NCI-H226 (cell line): ENCODE measurements at regions not wholly inside any gene's neighbourhood (a gene's known extent, or its start where the extent isn't known, plus 50 kb on each side); places are given as distances from the start of the nearest gene placed in this dataset.
A peak's percentile ranks its signal among the peaks of the same experiment; 100 is the strongest.
"Not testable (repeated sequence)": the region's sequence is repeated elsewhere in the genome, so short reads cannot be mapped to it uniquely, and the experiment has no call there.

Experiments used
- DNase-seq: peaks from one replicate; pipeline ENCODE4 v3.0.0-alpha.2; 2015

DNA sequence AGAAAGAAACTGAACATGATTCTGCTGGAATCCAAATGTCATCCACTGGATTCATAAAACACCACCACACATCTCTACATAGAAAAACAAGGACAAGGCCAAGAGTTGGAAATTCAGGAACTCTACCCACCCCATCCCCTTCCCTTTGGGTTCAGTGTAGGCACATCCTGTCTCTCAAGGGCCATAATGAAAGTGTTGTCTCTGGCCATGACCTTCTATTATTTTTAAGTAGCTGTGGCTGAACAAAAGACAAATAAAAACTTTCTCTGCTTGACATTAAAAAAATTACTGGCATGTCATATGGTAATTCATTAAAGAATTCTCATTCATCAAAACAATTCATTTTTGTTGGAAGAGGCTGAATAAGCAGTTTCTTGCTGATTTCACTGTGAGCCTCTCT is 54.9 kb upstream of the ZBTB18 start:
- DNase-seq, result no peak

DNA sequence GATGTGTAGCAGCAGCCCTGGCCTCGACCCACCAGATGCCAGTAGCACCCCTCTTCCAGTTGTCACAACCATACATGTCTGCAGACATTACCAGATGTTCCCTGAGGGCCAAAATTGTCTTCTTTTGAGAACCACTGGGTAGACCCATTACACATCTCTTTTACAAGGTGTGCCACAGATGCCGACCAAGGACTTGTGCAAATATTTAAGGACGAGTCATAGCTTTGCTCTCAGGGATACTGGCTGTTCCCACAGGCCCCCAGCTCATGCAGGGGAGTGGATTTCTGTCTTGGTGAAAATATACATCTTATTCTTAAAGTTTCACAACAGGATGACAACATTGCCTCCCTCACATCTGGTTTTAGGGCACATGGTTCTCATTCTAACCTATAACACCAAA is 59.4 kb upstream of the ZBTB18 start:
- peak; percentile 12 for DNase-seq

DNA sequence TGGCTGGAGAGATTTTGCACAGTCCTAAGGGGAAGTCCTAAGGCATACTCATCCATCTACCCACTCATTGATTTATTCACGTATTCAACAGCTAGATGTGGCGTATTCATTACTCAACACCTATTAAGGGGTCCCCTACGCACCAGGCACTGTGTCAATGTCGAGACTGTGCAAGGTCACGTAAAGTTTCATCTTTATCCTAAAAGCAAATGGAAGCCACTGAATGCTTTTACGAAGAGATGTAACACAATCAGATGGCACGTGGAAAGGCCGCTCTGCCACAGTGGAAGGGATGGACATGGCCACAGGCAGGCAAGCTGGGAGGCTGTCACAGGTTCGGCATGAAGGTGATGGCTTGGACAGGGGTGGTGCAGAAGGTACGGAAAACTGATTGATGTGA is 66.3 kb upstream of the ZBTB18 start:
- DNase-seq, result no peak

- no peak for DNase-seq
Measured at GRCh38 chr1:243982447-243983018, 68.5 kb upstream of the ZBTB18 start.

DNA sequence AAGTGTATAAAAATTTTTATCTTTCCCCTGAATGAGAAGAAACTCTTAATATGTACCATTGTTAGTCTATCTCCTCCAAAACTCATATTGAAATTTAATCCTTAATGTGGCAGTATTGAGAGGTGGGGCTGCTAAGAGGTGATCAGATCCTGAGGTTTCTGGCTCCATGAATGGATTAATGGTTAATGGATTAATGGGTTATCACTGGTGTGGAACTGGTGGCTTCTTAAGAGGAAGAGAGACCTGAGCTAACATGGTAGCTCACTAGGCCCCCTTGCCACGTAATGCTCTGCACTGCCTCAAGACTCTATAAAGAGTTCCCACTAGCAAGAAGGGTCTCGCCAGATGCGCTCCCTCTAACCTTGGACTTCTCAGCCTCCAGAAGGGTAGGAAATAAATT is 70.6 kb upstream of the ZBTB18 start:
- DNase-seq, result no peak

GRCh38 chr1:243980071-243980470 is 71.0 kb upstream of the ZBTB18 start:
- no peak for DNase-seq

DNA sequence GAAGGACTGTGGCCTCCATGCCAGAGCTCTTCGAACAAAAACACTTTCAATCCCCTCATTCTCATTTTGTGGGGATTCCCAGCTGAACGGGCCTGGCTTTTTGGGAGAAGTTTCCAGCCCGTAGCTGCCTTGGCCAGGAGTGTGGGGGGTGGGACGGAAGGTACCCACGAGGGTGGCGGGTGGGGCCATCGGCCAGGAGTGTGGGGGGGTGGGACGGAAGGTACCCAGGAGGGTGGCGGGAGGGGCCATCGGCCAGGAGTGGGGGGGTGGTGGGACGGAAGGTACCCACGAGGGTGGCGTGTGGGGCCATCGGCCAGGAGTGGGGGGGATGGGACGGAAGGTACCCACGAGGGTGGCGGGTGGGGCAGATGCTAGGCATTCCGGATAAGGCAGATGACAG is 71.7 kb upstream of the ZBTB18 start:
- DNase-seq, result no peak

- DNase-seq, result no peak
Measured at GRCh38 chr1:243977094-243977493, 74.0 kb upstream of the ZBTB18 start.

GRCh38 chr1:243974451-243975292 is 76.4 kb upstream of the ZBTB18 start:
- no peak for DNase-seq

DNA sequence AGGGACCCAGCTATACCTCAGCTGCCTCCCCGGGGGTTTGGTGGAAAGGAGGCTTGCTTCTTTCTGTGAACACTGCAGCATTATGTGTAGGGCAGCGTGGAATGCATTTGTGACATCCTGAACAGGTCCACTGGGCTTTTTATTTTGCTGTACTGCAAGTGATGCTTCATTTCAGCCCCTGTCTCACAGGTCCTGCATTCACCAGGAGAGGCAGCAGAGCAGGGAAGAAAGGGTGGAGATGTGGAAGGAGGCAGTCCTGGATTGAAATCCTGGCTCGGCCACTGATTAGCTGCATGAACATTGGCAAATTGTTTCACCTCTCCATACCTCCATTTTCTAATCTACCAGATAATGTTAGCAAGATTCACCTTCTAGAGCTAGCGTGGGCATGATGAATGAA is 77.9 kb upstream of the ZBTB18 start:
- no peak for DNase-seq

- DNase-seq, result no peak
Measured at GRCh38 chr1:243970077-243970476, 81.0 kb upstream of the ZBTB18 start.

DNA sequence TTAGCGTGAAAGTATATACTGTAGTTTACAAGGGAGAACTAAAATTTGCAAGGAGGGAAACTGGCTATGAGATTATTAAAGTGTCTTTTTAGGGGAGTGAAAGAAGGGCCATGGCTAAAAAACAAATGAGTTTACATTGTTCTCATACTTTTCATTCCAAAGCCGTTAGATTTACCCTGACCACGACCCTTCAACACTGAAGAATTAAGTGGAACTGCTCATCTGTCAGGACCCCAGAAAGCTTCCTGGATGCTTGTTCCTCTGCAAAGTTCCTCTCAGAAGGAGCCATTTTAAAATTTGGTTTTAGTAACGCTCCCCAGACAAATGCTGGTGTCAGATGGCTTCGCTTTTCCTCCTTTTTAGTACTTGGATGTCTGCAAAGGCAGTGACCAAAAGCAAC is 82.7 kb upstream of the ZBTB18 start:
- DNase-seq, result peak; percentile 24

GRCh38 chr1:243964915-243965314 is 86.2 kb upstream of the ZBTB18 start:
- no peak for DNase-seq

GRCh38 chr1:243963571-243963970 is 87.5 kb upstream of the ZBTB18 start:
- DNase-seq, result no peak

DNA sequence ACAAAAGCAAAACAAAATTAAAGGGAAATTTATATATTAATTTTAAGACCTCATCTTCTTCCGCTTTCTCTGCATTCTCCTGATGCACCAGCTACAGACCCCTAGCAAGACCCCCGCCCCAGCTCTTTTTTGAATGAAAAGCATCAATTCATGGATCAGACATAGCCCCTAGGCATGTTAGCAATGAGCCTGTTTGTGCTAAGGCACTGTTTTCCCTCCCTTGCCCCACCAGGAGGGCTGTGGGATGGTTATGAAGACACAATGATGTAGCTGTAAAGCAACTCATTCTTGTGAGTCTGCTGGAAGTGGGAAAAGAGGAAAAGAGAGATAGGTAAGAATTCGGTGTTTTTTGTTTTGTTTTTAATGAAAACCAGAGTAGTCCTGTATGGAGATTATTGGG is 88.5 kb upstream of the ZBTB18 start:
- no peak for DNase-seq

GRCh38 chr1:243959998-243960397 is 91.1 kb upstream of the ZBTB18 start:
- no peak for DNase-seq

- DNase-seq, result no peak
Measured at GRCh38 chr1:243957141-243957540, 93.9 kb upstream of the ZBTB18 start.

GRCh38 chr1:243956450-243956849 is 94.6 kb upstream of the ZBTB18 start:
- DNase-seq, result no peak

DNA sequence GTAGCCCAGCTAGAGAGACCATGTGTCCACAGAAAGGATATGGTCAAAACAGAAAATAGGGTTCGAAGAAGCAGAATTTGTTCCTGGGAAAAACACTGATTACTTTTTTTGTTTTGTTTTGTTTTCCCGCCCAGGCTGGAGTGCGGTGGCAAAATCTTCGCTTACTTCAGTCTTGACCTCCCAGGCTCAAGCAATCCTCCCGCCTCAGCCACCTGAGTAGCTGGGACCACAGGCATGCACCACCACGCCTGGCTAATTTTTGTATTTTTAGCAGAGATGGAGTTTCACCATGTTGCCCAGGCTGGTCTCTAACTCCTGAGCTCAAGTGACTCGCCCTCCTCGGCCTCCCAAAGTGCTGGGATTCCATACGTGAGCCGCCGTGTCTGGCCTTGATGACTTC is 99.9 kb upstream of the ZBTB18 start:
- DNase-seq, result not testable (repeated sequence)

- peak; percentile 66 for DNase-seq
Measured at GRCh38 chr1:243950166-243950565, 100.1 kb upstream of the AKT3 start.

GRCh38 chr1:243946946-243947345 is 96.9 kb upstream of the AKT3 start:
- DNase-seq, result no peak

DNA sequence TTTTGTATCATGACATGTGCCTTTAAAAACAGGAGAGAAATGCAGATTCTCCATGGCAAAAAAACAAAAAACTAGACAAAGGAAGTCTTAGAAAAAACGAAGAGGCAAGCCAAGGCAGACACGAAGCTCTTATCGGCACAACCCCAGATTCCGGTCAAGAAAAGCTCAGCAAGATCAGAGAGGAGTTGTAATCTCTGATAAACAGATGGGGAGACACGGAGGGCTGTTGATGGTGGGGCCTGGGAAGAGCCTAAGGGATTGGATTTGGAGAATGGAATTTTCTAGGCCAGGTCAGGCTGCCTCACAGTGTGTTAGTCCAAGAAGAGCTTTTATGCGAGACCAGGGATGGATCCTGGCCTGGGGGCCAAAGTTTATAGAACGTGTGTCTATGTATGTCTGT is 96.2 kb upstream of the AKT3 start:
- no peak for DNase-seq

- no peak for DNase-seq
Measured at GRCh38 chr1:243945727-243946126, 95.7 kb upstream of the AKT3 start.

GRCh38 chr1:243944429-243945160 is 94.6 kb upstream of the AKT3 start:
- DNase-seq, result no peak
